PC-3 (cell line): ENCODE measurements at regions not wholly inside any gene's neighbourhood (a gene's known extent, or its start where the extent isn't known, plus 50 kb on each side); places are given as distances from the start of the nearest gene placed in this dataset.

Source experiments
- ATAC-seq: fragments of 200-7000 bp; cut with Tn5 transposase; 2 replicates; pipeline ENCODE4 v1.9.1; 2020; ENCODE audit warnings: mild to moderate bottlenecking, moderate library complexity
- BruUV-seq: library from RNA; stranded (reverse); fragments of 400-500 nt; replicated peaks from 2 replicates; lab custom pipeline; 2021; lab: Mats Ljungman, UMichigan
- CTCF ChIA-PET: fragments of 300-600 bp; sonication (Branson Sonifier 250); formaldehyde crosslinking; loops from one replicate; lab custom pipeline; 2022; ENCODE audit warnings: antibody characterized with exemption; lab: Charles Lee
- POLR2A ChIA-PET: fragments of 300-600 bp; sonication (Branson Sonifier 250); formaldehyde crosslinking; loops from one replicate; lab custom pipeline; 2022; ENCODE audit warnings: antibody characterized with exemption; ENCODE audit not compliant: unreplicated experiment; lab: Charles Lee
- DNase-seq: peaks from one replicate; pipeline ENCODE4 v3.0.0-alpha.2; 2015
- H2AFZ ChIP-seq: fragments of 300-600 bp; sonication (generic); 2 replicates; pipeline ENCODE4 v1.6.0; 2016; ENCODE audit warnings: antibody characterized with exemption, low read length
- H3F3A ChIP-seq: fragments of 300-600 bp; sonication (generic); one replicate; pipeline ENCODE4 v1.6.0; 2017; ENCODE audit warnings: antibody characterized with exemption, low read length, control low read depth, mild to moderate bottlenecking; ENCODE audit not compliant: unreplicated experiment
- H3K27ac ChIP-seq: fragments of 300-600 bp; sonication (generic); 2 replicates; pipeline ENCODE4 v1.5.1; 2016; ENCODE audit warnings: mild to moderate bottlenecking, low read length
- H3K27me3 ChIP-seq: fragments of 300-600 bp; sonication (generic); 2 replicates; pipeline ENCODE4 v1.6.1; 2016; ENCODE audit warnings: low read length, mixed read lengths
- H3K36me3 ChIP-seq: fragments of 300-600 bp; sonication (generic); 2 replicates; pipeline ENCODE4 v1.6.1; 2016; ENCODE audit warnings: low read depth, mixed run types, low read length, mixed read lengths
- H3K4me1 ChIP-seq: fragments of 300-600 bp; sonication (generic); 2 replicates; pipeline ENCODE4 v1.5.1; 2016; ENCODE audit warnings: low read length; ENCODE audit not compliant: insufficient read depth
- H3K4me2 ChIP-seq: fragments of 300-600 bp; sonication (generic); 2 replicates; pipeline ENCODE4 v1.6.0; 2016; ENCODE audit warnings: low read length
- H3K4me3 ChIP-seq: fragments of 300-600 bp; sonication (generic); 2 replicates; pipeline ENCODE4 v1.5.1; 2016; ENCODE audit warnings: mild to moderate bottlenecking, low read length, mixed read lengths
- H3K79me2 ChIP-seq: fragments of 300-600 bp; sonication (generic); 2 replicates; pipeline ENCODE4 v1.6.1; 2017; ENCODE audit warnings: low read length, mixed read lengths
- H3K9ac ChIP-seq: fragments of 300-600 bp; sonication (generic); 2 replicates; pipeline ENCODE4 v1.6.0; 2016; ENCODE audit warnings: mild to moderate bottlenecking, low read length
- H3K9me2 ChIP-seq: fragments of 300-600 bp; sonication (generic); replicated peaks from 2 replicates; pipeline ENCODE4 v1.6.1; 2016; ENCODE audit warnings: mixed run types, low read length, mixed read lengths
- H3K9me3 ChIP-seq: fragments of 300-600 bp; sonication (generic); 2 replicates; pipeline ENCODE4 v1.6.1; 2016; ENCODE audit warnings: low read length, mixed read lengths
- H4K20me1 ChIP-seq: fragments of 300-600 bp; sonication (generic); 2 replicates; pipeline ENCODE4 v1.6.1; 2016; ENCODE audit warnings: low read length, mixed read lengths
- EZH2 ChIP-seq: fragments of 300-600 bp; sonication (generic); IDR thresholded peaks from one replicate; pipeline ENCODE4 v1.6.1; 2017; ENCODE audit warnings: antibody characterized with exemption, mild to moderate bottlenecking, low read length; ENCODE audit not compliant: unreplicated experiment
- EZH2phosphoT487 ChIP-seq: fragments of 300-600 bp; sonication (generic); IDR thresholded peaks from 2 replicates; pipeline ENCODE4 v1.6.1; 2018; ENCODE audit warnings: mild to moderate bottlenecking, antibody characterized with exemption, low read length, borderline replicate concordance
- intact Hi-C: fragments of 100-400 bp; cut with micrococcal nuclease; formaldehyde crosslinking; loops from 2 replicates; pipeline ENCODE4 v1.9.0; 2023
- TF ChIP-seq, protein P1 (sequence below): fragments of 300-600 bp; sonication (generic); conservative IDR thresholded peaks from 2 replicates; pipeline ENCODE4 v1.5.1; 2017; ENCODE audit warnings: antibody characterized with exemption, low read depth, mild to moderate bottlenecking, low read length

DNA sequence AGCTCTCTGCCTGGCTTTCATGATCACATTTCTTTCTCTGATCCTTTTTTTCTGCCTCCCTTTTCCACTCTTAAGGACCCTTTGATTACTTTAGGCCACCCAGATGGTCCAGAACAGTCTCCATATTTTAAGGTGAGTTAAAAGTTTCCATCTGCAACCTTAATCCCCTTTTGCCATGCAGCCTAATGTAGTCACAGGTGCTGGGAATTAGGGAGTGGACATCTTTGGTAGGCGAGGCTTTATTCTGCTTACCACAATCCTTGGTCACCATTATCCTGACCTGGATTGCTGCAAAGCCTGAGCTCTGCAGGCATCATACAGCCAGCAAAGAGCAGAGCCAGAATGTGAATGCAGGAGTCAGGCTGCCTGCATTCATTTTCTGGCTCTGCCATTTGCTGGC, 95.9 kb downstream of the XCL2 start:
- no peaks in the 10 kb centered on the region for H3K9me2 ChIP-seq
- CTCF ChIA-PET, result no interaction called here
- BruUV-seq, result no TSS peak

DNA sequence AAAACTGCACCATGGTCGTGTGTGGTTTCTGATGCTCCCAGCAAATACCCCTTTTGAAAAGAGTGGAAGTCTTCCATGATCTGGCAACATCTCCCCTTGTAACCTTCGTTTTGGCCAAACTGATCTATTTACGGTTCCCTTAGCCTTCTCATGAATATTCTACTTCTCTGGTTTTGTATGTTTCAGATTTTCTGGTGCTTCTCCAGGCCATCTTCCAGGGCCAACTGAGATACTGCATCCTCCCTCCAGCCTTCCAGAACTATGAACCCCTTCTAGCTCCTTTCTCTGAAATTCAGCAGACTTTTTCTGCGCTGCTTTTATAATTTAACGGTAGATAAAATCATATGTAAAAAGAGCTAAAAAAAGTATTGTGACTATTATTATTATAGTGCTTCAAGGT, 97.7 kb downstream of the XCL2 start:
- no peaks in the 10 kb centered on the region for H3K9me3 ChIP-seq
- H2AFZ ChIP-seq, result no peak overlapping the region
- ChIA-PET CTCF (no interaction called here), POLR2A (no interaction called here)
- no peaks in the 10 kb centered on the region for H3K36me3 ChIP-seq
- H3K9me2 ChIP-seq, result no peaks in the 10 kb centered on the region
- H3K4me1 ChIP-seq, result no peaks in the 10 kb centered on the region
- TF ChIP-seq EZH2phosphoT487, result no peak
- TF ChIP-seq, protein P1, sequence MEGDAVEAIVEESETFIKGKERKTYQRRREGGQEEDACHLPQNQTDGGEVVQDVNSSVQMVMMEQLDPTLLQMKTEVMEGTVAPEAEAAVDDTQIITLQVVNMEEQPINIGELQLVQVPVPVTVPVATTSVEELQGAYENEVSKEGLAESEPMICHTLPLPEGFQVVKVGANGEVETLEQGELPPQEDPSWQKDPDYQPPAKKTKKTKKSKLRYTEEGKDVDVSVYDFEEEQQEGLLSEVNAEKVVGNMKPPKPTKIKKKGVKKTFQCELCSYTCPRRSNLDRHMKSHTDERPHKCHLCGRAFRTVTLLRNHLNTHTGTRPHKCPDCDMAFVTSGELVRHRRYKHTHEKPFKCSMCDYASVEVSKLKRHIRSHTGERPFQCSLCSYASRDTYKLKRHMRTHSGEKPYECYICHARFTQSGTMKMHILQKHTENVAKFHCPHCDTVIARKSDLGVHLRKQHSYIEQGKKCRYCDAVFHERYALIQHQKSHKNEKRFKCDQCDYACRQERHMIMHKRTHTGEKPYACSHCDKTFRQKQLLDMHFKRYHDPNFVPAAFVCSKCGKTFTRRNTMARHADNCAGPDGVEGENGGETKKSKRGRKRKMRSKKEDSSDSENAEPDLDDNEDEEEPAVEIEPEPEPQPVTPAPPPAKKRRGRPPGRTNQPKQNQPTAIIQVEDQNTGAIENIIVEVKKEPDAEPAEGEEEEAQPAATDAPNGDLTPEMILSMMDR, result no peak
- TF ChIP-seq EZH2, result no peak
- no peak overlapping the region for H3K27ac ChIP-seq
- intact Hi-C loops, result no loop called here
- no peaks in the 10 kb centered on the region for H3K79me2 ChIP-seq
- H3K4me2 ChIP-seq, result no peak overlapping the region
- H3K9ac ChIP-seq, result no peak overlapping the region
- no TSS peak for BruUV-seq
- H3F3A ChIP-seq, result no peaks in the 10 kb centered on the region
- no peak for ATAC-seq
- DNase-seq, result no peak
- H3K4me3 ChIP-seq, result no peak overlapping the region
- H3K27me3 ChIP-seq, result no peaks in the 10 kb centered on the region; the same call in 1 of the 2 replicates
- no peaks in the 10 kb centered on the region for H4K20me1 ChIP-seq

More for the DNA sequence above, 95.9 kb downstream of the XCL2 start:
- Histone ChIP-seq H3F3A (no peaks in the 10 kb centered on the region), H3K9me3 (no peaks in the 10 kb centered on the region), H3K4me1 (no peaks in the 10 kb centered on the region), H3K27me3 (no peaks in the 10 kb centered on the region; the same call in 1 of the 2 replicates), H3K4me3 (no peak overlapping the region), H3K79me2 (no peaks in the 10 kb centered on the region), H3K9ac (no peak overlapping the region), H2AFZ (no peak overlapping the region), H3K4me2 (no peak overlapping the region), H3K27ac (no peak overlapping the region), H3K36me3 (no peaks in the 10 kb centered on the region; the same call in 1 of the 2 replicates), H4K20me1 (no peaks in the 10 kb centered on the region)
- intact Hi-C loops, result no loop called here
- DNase-seq (no peak), ATAC-seq (no peak)
- TF ChIP-seq EZH2phosphoT487 (no peak), EZH2 (no peak)
- TF ChIP-seq, protein P1, result no peak
- POLR2A ChIA-PET, result no interaction called here

DNA sequence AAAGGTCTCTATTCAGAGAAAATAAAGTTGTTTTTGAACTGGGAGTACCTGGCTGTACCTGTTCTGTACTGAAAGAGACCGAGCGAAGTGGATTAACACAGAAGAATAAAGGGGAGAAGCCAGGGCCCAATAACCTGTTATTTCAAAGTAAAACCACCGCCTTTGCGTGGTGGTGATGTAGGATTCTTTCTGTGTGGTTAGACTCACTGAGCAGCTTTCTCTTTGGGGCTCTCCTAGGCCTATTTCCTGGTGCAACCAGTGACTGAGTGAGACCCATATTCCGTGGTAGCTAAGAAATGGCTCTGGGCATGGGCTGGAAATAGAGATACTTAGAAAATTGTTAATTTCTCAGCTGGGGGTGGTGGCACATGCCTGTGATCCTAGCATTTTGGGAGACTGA, 99.9 kb downstream of the XCL2 start:
- BruUV-seq, result no TSS peak
- Histone ChIP-seq H3K4me2 (no peak overlapping the region), H3K9me2 (no peaks in the 10 kb centered on the region), H2AFZ (no peak overlapping the region), H4K20me1 (no peaks in the 10 kb centered on the region), H3K36me3 (no peaks in the 10 kb centered on the region), H3K4me3 (no peak overlapping the region), H3K79me2 (no peaks in the 10 kb centered on the region), H3K27me3 (no peaks in the 10 kb centered on the region), H3K9ac (no peak overlapping the region), H3K4me1 (no peaks in the 10 kb centered on the region), H3K9me3 (no peaks in the 10 kb centered on the region), H3F3A (no peaks in the 10 kb centered on the region), H3K27ac (no peak overlapping the region)
- POLR2A ChIA-PET, result no interaction called here
- ATAC-seq, result no peak
- intact Hi-C loops, result loop anchor here (5.0 kb wide), 1 partner anchor 903 kb away; no protein-coding TSS in a partner anchor
- TF ChIP-seq EZH2 (no peak), EZH2phosphoT487 (no peak)
- TF ChIP-seq, protein P1, result no peak
- CTCF ChIA-PET, result interaction anchor here (0.8 kb wide), 1 partner anchor 57 kb away, joined by 3 read pairs; no protein-coding TSS in a partner anchor
- DNase-seq, result no peak
